ENCODE measurements at regions not wholly inside any gene's neighbourhood (a gene's known extent, or its start where the extent isn't known, plus 50 kb on each side); places are given as distances from the start of the nearest gene placed in this dataset.

- Histone ChIP-seq H3K79me2 (ENCODE audit: insufficient read depth, low read length) (no peaks in the 10 kb centered on the region), H3K27ac (ENCODE audit: extremely low read length, insufficient read depth, low read length) (no peak overlapping the region), H2AFZ (ENCODE audit: low read length) (no peak overlapping the region), H3K4me2 (ENCODE audit: low read depth, low read length) (no peak overlapping the region), H3K9ac (ENCODE audit: insufficient read depth, low read depth, low read length) (no peak overlapping the region), H3K4me1 (ENCODE audit: insufficient read depth, low read length) (no peaks in the 10 kb centered on the region), H4K20me1 (ENCODE audit: insufficient read depth, low read length) (no peaks in the 10 kb centered on the region), H3K27me3 (ENCODE audit: control insufficient read depth in 1 of 2, insufficient read depth in 2 of 2, low read length in 2 of 2) (no peaks in the 10 kb centered on the region), H3K36me3 (replicated peaks in 1 of 2; ENCODE audit: control insufficient read depth in 1 of 2, insufficient read depth in 2 of 2, low read length in 2 of 2) (no peaks in the 10 kb centered on the region), H3K4me3 (replicated peaks in 1 of 3; ENCODE audit: insufficient read depth in 1 of 3, low read depth in 2 of 3, low read length in 3 of 3) (no peak overlapping the region), H3K9me3 (ENCODE audit: low read length) (no peaks in the 10 kb centered on the region)
- ATAC-seq (no peak), DNase-seq (ENCODE audit: low spot score) (no peak), FAIRE-seq (no peak)
- BruUV-seq (replicated peaks): no TSS peak
- in situ Hi-C loops (cut with HindIII; ENCODE audit: extremely low pct_ligation_motif_present, low pct_unique_long_range_greater_than_20kb): no loop called here
- POLR2A ChIA-PET: no interaction called here
- intact Hi-C loops (cut with micrococcal nuclease; ENCODE audit: unreplicated experiment): no loop called here
- no peak for TF ChIP-seq REXO4 (CRISPR knock-in tag; IDR thresholded peaks at IDR 0.05; ENCODE audit: borderline replicate concordance)
- CTCF ChIA-PET (ENCODE audit: low intra/inter-chr PET ratio, low total read pairs): no interaction called here
- 94% methylated on average over 1 of the region's 1 CpG for WGBS (ENCODE audit: low lambda C conversion rate)
These were observed 301.6 kb upstream of the PDE4D start for GRCh38 chr5:60195083-60195482.

- no peak for DNase-seq (ENCODE audit: low spot score)
- no peaks in the 10 kb centered on the region for H3K79me2 ChIP-seq (ENCODE audit: insufficient read depth, low read length)
- no peak for FAIRE-seq
- no peaks in the 10 kb centered on the region for H4K20me1 ChIP-seq (ENCODE audit: insufficient read depth, low read length)
- no peak for ATAC-seq
- in situ Hi-C loops (cut with HindIII; ENCODE audit: extremely low pct_ligation_motif_present, low pct_unique_long_range_greater_than_20kb) (no loop called here), intact Hi-C loops (cut with micrococcal nuclease; ENCODE audit: unreplicated experiment) (no loop called here)
- H3K9ac ChIP-seq (ENCODE audit: insufficient read depth, low read depth, low read length): no peak overlapping the region
- H2AFZ ChIP-seq (ENCODE audit: low read length): no peak overlapping the region
- BruUV-seq (replicated peaks): no TSS peak
- ChIA-PET POLR2A (no interaction called here), CTCF (ENCODE audit: low intra/inter-chr PET ratio, low total read pairs) (no interaction called here)
- WGBS (ENCODE audit: low lambda C conversion rate): 73% methylated on average over 8 of the region's 8 CpGs
- H3K36me3 ChIP-seq (replicated peaks in 1 of 2; ENCODE audit: control insufficient read depth in 1 of 2, insufficient read depth in 2 of 2, low read length in 2 of 2): peaks cover 0 to 1% of the 10 kb centered on the region in 2 experiments; a peak in 1 of 5 replicates
- H3K4me2 ChIP-seq (ENCODE audit: low read depth, low read length): no peak overlapping the region
- no peak overlapping the region for H3K4me3 ChIP-seq (replicated peaks in 1 of 3; ENCODE audit: insufficient read depth in 1 of 3, low read depth in 2 of 3, low read length in 3 of 3)
- H3K27ac ChIP-seq (ENCODE audit: extremely low read length, insufficient read depth, low read length): no peak overlapping the region
- H3K9me3 ChIP-seq (ENCODE audit: low read length): no peaks in the 10 kb centered on the region
- H3K27me3 ChIP-seq (ENCODE audit: control insufficient read depth in 1 of 2, insufficient read depth in 2 of 2, low read length in 2 of 2): no peaks in the 10 kb centered on the region
- H3K4me1 ChIP-seq (ENCODE audit: insufficient read depth, low read length): no peaks in the 10 kb centered on the region
- no peak for TF ChIP-seq ZNF414 (CRISPR knock-in tag; IDR thresholded peaks at IDR 0.05)
- no peak for TF ChIP-seq ATRX (CRISPR knock-in tag; IDR thresholded peaks at IDR 0.05; ENCODE audit: borderline replicate concordance)
- TF ChIP-seq KLF13 (CRISPR knock-in tag; IDR thresholded peaks at IDR 0.05): no peak
- TF ChIP-seq ZNF577 (CRISPR knock-in tag; IDR thresholded peaks at IDR 0.05; ENCODE audit: borderline replicate concordance, low read depth): no peak
- TF ChIP-seq REL (CRISPR knock-in tag; conservative IDR thresholded peaks at IDR 0.05): no peak
- no peak for TF ChIP-seq ZSCAN12 (CRISPR knock-in tag; IDR thresholded peaks at IDR 0.05)
- TF ChIP-seq TP53 (CRISPR knock-in tag; conservative IDR thresholded peaks at IDR 0.05): no peak
- no peak for TF ChIP-seq ZNF83 (CRISPR knock-in tag; IDR thresholded peaks at IDR 0.05; ENCODE audit: borderline replicate concordance)
- no peak for TF ChIP-seq TCF7 (IDR thresholded peaks at IDR 0.05; ENCODE audit: low read depth)
- TF ChIP-seq MYPOP (CRISPR knock-in tag; IDR thresholded peaks at IDR 0.05): no peak
- TF ChIP-seq ZNF7 (CRISPR knock-in tag; IDR thresholded peaks at IDR 0.05): no peak
- no peak for TF ChIP-seq ZNF557 (CRISPR knock-in tag; IDR thresholded peaks at IDR 0.05)
- TF ChIP-seq, protein P1, sequence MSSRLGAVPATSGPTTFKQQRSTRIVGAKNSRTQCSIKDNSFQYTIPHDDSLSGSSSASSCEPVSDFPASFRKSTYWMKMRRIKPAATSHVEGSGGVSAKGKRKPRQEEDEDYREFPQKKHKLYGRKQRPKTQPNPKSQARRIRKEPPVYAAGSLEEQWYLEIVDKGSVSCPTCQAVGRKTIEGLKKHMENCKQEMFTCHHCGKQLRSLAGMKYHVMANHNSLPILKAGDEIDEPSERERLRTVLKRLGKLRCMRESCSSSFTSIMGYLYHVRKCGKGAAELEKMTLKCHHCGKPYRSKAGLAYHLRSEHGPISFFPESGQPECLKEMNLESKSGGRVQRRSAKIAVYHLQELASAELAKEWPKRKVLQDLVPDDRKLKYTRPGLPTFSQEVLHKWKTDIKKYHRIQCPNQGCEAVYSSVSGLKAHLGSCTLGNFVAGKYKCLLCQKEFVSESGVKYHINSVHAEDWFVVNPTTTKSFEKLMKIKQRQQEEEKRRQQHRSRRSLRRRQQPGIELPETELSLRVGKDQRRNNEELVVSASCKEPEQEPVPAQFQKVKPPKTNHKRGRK (CRISPR knock-in tag; IDR thresholded peaks at IDR 0.05): no peak
- TF ChIP-seq PCBP1 (IDR thresholded peaks at IDR 0.05; ENCODE audit: borderline replicate concordance, low read depth, low read length): no peak
- no peak for TF ChIP-seq YEATS4 (CRISPR knock-in tag; IDR thresholded peaks at IDR 0.05; ENCODE audit: borderline replicate concordance)
These were observed 291.9 kb upstream of the PDE4D start for GRCh38 chr5:60185231-60186099.
